PC-9 (cell line): ENCODE measurements at regions not wholly inside any gene's neighbourhood (a gene's known extent, or its start where the extent isn't known, plus 50 kb on each side); places are given as distances from the start of the nearest gene placed in this dataset.

Experiments used
- CTCF ChIP-seq: fragments of 200-600 bp; sonication (generic); conservative IDR thresholded peaks from 2 replicates; pipeline ENCODE4 v1.6.1; 2017; ENCODE audit warnings: mixed run types, antibody characterized with exemption, mild to moderate bottlenecking, moderate library complexity
- EZH2 ChIP-seq: fragments of 200-600 bp; sonication (generic); IDR thresholded peaks from 2 replicates; pipeline ENCODE4 v1.8.0; 2017; ENCODE audit warnings: antibody characterized with exemption, low read depth

GRCh38 chr15:100723315-100723801 is 121.0 kb downstream of the ASB7 start:
- no peak for TF ChIP-seq CTCF
- no peak for TF ChIP-seq EZH2
